ENCODE measurements at regions not wholly inside any gene's neighbourhood (a gene's known extent, or its start where the extent isn't known, plus 50 kb on each side); places are given as distances from the start of the nearest gene placed in this dataset.

DNA sequence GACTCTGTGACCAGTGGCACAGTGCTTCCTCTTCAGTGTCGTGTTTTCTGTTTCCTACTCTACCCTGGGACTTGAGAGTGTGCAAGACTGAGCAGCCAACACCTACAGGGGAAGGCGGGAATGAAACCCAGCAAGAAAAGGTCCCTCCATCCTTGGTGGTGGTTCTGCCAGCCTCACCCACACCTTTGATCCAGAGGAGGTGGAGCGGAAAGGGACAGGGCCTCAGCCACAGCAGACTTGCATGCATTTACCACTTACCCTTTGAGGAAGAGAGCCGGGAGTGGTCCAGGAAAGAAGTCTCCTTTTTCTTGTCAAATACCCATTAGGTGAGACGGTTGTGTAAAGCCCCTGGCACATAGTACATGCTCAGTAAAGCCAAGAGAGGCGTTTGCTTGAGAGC is 164.8 kb upstream of the ZNF536 start:
- H3K4me3 Mint-ChIP-seq (ENCODE audit: unreplicated experiment), result no peak overlapping the region
- no peaks in the 10 kb centered on the region for H3K4me1 Mint-ChIP-seq (ENCODE audit: insufficient read depth, unreplicated experiment)
- no TSS peak for BruUV-seq (replicated peaks)
- no peaks in the 10 kb centered on the region for H3K36me3 Mint-ChIP-seq (ENCODE audit: insufficient read depth, unreplicated experiment)
- TF ChIP-seq, protein P1, sequence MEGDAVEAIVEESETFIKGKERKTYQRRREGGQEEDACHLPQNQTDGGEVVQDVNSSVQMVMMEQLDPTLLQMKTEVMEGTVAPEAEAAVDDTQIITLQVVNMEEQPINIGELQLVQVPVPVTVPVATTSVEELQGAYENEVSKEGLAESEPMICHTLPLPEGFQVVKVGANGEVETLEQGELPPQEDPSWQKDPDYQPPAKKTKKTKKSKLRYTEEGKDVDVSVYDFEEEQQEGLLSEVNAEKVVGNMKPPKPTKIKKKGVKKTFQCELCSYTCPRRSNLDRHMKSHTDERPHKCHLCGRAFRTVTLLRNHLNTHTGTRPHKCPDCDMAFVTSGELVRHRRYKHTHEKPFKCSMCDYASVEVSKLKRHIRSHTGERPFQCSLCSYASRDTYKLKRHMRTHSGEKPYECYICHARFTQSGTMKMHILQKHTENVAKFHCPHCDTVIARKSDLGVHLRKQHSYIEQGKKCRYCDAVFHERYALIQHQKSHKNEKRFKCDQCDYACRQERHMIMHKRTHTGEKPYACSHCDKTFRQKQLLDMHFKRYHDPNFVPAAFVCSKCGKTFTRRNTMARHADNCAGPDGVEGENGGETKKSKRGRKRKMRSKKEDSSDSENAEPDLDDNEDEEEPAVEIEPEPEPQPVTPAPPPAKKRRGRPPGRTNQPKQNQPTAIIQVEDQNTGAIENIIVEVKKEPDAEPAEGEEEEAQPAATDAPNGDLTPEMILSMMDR (IDR thresholded peaks at IDR 0.05; ENCODE audit: unreplicated experiment), result no peak
- ChIA-PET POLR2A (no interaction called here), CTCF (no interaction called here)
- H3K27me3 Mint-ChIP-seq (ENCODE audit: insufficient read depth, unreplicated experiment), result no peaks in the 10 kb centered on the region
- H3K27ac Mint-ChIP-seq (ENCODE audit: low read depth, unreplicated experiment), result no peak overlapping the region
- no peak for DNase-seq (ENCODE audit: unreplicated experiment)
- intact Hi-C loops (cut with micrococcal nuclease), result no loop called here
- H3K9me3 Mint-ChIP-seq (ENCODE audit: unreplicated experiment), result peaks cover 11% of the 10 kb centered on the region

DNA sequence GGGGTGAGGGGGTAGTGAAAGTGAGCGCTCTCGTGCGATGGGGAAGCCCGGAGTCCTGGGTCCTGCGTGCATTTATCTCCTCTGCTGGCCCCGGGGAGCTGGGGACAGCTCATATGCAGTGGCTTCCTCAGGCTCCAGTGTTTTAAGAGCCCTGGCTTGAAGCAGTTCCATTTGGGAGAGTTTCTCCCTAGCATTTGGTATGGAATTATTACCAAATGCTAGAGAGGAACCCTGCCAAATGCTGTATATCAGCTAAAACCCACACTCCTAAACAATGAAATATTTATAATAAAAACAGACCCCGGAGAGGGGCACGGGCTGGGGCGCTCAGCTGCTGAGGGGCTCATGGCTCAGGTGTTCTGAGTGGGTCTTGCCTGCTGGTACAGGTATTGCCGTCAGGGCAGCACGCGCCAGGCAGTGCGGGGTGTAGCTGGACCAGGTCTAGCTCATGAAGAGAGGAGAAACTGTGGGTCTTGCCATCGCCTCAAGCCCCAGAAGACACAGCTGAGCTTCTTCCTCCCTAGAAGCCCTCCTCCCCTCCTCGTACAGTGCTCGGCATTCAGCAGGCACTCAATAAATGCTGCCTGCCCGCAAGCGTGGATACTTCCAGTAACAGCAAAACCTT is 163.6 kb upstream of the ZNF536 start:
- TF ChIP-seq, protein P1 (IDR thresholded peaks at IDR 0.05; ENCODE audit: unreplicated experiment), result no peak
- no peaks in the 10 kb centered on the region for H3K27me3 Mint-ChIP-seq (ENCODE audit: insufficient read depth, unreplicated experiment)
- BruUV-seq (replicated peaks), result no TSS peak
- H3K36me3 Mint-ChIP-seq (ENCODE audit: insufficient read depth, unreplicated experiment), result no peaks in the 10 kb centered on the region
- H3K27ac Mint-ChIP-seq (ENCODE audit: low read depth, unreplicated experiment), result no peak overlapping the region
- no peak overlapping the region for H3K4me3 Mint-ChIP-seq (ENCODE audit: unreplicated experiment)
- H3K4me1 Mint-ChIP-seq (ENCODE audit: insufficient read depth, unreplicated experiment), result no peaks in the 10 kb centered on the region
- no peak for DNase-seq (ENCODE audit: unreplicated experiment)
- ChIA-PET POLR2A (no interaction called here), CTCF (no interaction called here)
- H3K9me3 Mint-ChIP-seq (ENCODE audit: unreplicated experiment), result peaks cover 18% of the 10 kb centered on the region
- intact Hi-C loops (cut with micrococcal nuclease), result no loop called here

DNA sequence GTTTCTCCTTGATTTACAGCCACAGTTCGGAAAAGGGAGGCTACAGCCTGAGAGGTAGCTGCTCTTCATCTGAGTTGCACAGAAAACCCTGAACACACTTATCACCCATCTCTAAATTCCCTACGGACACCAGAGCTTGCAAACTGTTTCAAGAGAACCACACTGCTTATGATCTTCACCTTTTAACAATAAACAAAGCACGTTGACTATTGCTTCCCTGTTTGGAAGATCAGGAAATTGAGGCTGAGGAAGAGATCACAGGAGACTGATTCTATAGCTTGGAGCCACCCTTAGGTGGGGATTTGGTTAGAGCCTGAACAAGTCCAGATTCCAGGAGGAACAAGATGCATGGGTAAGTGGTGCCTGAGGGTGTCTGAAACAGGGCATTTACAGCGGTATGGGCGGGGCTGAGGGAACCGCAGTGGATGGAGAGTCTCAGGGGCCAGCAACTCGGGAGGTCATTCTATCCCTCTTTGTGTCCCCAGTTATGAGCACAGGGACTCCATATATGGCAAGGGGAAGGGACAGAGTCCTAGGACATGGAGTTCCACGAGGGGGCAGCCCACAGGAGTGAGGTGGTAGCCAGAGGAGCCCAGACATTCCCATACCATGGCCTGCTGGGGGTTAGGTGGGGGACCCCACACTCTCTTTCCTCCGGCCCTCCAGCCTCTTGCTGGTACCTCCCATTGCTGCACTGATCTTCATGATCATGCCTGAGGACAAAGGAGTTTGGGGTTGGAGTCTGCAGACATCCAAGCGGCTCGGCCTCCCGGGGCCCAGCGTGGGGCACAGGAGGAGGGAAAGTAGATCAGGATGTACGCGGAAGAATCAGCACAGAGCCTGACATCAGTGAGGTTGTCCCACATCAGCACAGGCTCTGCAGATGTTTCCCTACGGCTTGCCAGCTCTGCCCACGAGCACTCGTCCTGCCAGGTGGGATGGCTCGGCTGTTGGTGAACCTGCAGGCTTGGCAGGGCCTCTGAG is 162.3 kb upstream of the ZNF536 start:
- Mint-ChIP-seq H3K9me3 (ENCODE audit: unreplicated experiment) (peaks cover 18% of the 10 kb centered on the region), H3K27ac (ENCODE audit: low read depth, unreplicated experiment) (no peak overlapping the region), H3K4me1 (ENCODE audit: insufficient read depth, unreplicated experiment) (no peaks in the 10 kb centered on the region), H3K27me3 (ENCODE audit: insufficient read depth, unreplicated experiment) (no peaks in the 10 kb centered on the region), H3K4me3 (ENCODE audit: unreplicated experiment) (no peak overlapping the region), H3K36me3 (ENCODE audit: insufficient read depth, unreplicated experiment) (no peaks in the 10 kb centered on the region)
- ChIA-PET POLR2A (no interaction called here), CTCF (interaction anchor here (0.6 kb wide), 1 partner anchor 98 kb away, joined by 6 read pairs; no protein-coding TSS in a partner anchor)
- no TSS peak for BruUV-seq (replicated peaks)
- TF ChIP-seq, protein P1 (IDR thresholded peaks at IDR 0.05; ENCODE audit: unreplicated experiment), result no peak
- no peak for DNase-seq (ENCODE audit: unreplicated experiment)
- intact Hi-C loops (cut with micrococcal nuclease), result no loop called here

DNA sequence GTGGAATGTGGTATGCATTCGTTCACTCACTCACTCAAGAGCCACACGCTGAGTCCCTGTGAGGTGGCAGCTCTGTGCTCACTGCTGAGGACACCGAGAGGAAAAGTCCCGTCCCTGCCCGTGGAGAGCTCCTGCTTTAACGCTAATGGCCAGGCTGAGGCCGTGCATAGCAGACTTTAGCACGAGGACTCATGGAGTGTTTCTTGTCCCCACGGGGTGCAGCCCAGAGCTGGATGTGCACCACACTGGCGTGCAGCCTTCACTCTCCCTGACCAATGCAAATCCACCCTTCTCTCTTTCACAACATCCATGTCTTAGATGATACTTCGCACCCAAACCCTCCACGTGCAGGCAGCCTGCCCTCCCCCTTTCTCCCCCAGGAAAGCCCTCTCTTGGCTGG is 159.6 kb upstream of the ZNF536 start:
- H3K27me3 Mint-ChIP-seq (ENCODE audit: insufficient read depth, unreplicated experiment), result no peaks in the 10 kb centered on the region
- TF ChIP-seq, protein P1 (IDR thresholded peaks at IDR 0.05; ENCODE audit: unreplicated experiment), result no peak
- no peak overlapping the region for H3K27ac Mint-ChIP-seq (ENCODE audit: low read depth, unreplicated experiment)
- H3K9me3 Mint-ChIP-seq (ENCODE audit: unreplicated experiment), result peaks cover 31% of the 10 kb centered on the region
- intact Hi-C loops (cut with micrococcal nuclease), result no loop called here
- no TSS peak for BruUV-seq (replicated peaks)
- no peaks in the 10 kb centered on the region for H3K4me1 Mint-ChIP-seq (ENCODE audit: insufficient read depth, unreplicated experiment)
- ChIA-PET POLR2A (no interaction called here), CTCF (interaction anchor here (0.6 kb wide), 2 partner anchors 130 to 461 kb away, joined by 4 to 6 read pairs; no protein-coding TSS in a partner anchor)
- DNase-seq (ENCODE audit: unreplicated experiment), result no peak
- H3K4me3 Mint-ChIP-seq (ENCODE audit: unreplicated experiment), result no peak overlapping the region
- no peaks in the 10 kb centered on the region for H3K36me3 Mint-ChIP-seq (ENCODE audit: insufficient read depth, unreplicated experiment)
